ENCODE measurements at regions not wholly inside any gene's neighbourhood (a gene's known extent, or its start where the extent isn't known, plus 50 kb on each side); places are given as distances from the start of the nearest gene placed in this dataset.

DNA sequence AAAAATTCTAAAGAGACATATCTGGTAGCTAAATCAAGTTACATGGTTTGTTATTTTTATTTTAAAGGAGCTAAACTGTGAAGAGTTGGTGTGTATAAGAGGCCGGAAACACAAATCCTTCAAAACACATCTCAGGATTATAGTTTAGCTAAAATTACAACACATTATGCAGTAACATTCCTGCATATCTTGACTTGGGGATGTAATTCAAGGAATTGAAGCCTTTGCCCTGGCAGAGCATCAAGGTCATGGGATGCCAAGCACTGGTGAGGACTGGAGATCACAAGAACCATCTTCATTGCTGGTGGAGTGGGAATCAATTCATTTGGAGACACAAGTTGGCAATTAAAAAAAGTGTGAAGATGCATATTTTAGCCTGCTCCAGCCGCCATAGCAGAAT lies 86.8 kb upstream of the LSM6 start:
- H4K20me1 ChIP-seq (replicated peaks in 1 of 2; ENCODE audit: control insufficient read depth in 1 of 2, insufficient read depth in 2 of 2, low read length in 2 of 2) = no peaks in the 10 kb centered on the region
- FAIRE-seq (no peak), DNase-seq (ENCODE audit: low read depth in 1 of 2, low spot score in 2 of 2) (no peak)
- no peak overlapping the region for H4K8ac ChIP-seq (ENCODE audit: extremely low read depth, insufficient read depth, low read length)
- no peaks in the 10 kb centered on the region; the same call in 1 of the 2 replicates for H3K23me2 ChIP-seq (ENCODE audit: low read depth, low read length)
- no peak overlapping the region for H3K14ac ChIP-seq (ENCODE audit: insufficient read length)
- no peak overlapping the region for H4K91ac ChIP-seq (replicated peaks; ENCODE audit: insufficient read length, low read length)
- H3K27ac ChIP-seq (ENCODE audit: low read depth, low read length) = no peak overlapping the region
- H3K27me3 ChIP-seq (replicated peaks in 1 of 4; ENCODE audit: control insufficient read depth in 3 of 4, extremely low read depth in 1 of 4, insufficient read depth in 3 of 4, low read length in 3 of 4) = no peaks in the 10 kb centered on the region
- no peak overlapping the region for H2BK12ac ChIP-seq (ENCODE audit: low read depth, low read length)
- TF ChIP-seq CREB1 (IDR thresholded peaks at IDR 0.05) (no peak), POLR2AphosphoS5 (IDR thresholded peaks at IDR 0.05; ENCODE audit: low read depth, low read length) (no peak), CHD1 (IDR thresholded peaks at IDR 0.05; ENCODE audit: low read depth, low read length) (no peak), PHF8 (conservative IDR thresholded peaks at IDR 0.05; ENCODE audit: low read depth, low read length) (no peak), SP1 (IDR thresholded peaks at IDR 0.05; ENCODE audit: low read depth, low read length) (no peak), HDAC2 (IDR thresholded peaks at IDR 0.05; ENCODE audit: borderline replicate concordance in 1 of 2, low read depth in 2 of 2, low read length in 2 of 2) (no peak), JUND (IDR thresholded peaks at IDR 0.05; ENCODE audit: low read length) (no peak), ASH2L (IDR thresholded peaks at IDR 0.05; ENCODE audit: low read length) (no peak), NANOG (IDR thresholded peaks at IDR 0.05; ENCODE audit: insufficient read depth, low read depth, low read length, poor library complexity, severe bottlenecking) (no peak), USF2 (IDR thresholded peaks at IDR 0.05; ENCODE audit: low read length) (no peak), BCL11A (IDR thresholded peaks at IDR 0.05; ENCODE audit: low read depth in 2 of 2, low read length in 2 of 2) (no peak), SUZ12 (IDR thresholded peaks at IDR 0.05; ENCODE audit: low read length) (no peak), CTBP2 (IDR thresholded peaks at IDR 0.05; ENCODE audit: borderline replicate concordance, insufficient read depth, insufficient read length, low read length) (no peak), ATF3 (IDR thresholded peaks at IDR 0.05; ENCODE audit: insufficient read depth, low read depth, low read length) (no peak)
- CTCF ChIA-PET (ENCODE audit: partially characterized antibody) = interaction anchor here (0.7 kb wide), 1 partner anchor 11 kb away, joined by 3 read pairs; no protein-coding TSS in a partner anchor
- no peak overlapping the region for H3K9ac ChIP-seq (replicated peaks in 1 of 4; ENCODE audit: extremely low read depth in 1 of 4, low read depth in 3 of 4, low read length in 3 of 4)
- no peak overlapping the region for H3K18ac ChIP-seq (ENCODE audit: extremely low read depth, low read length)
- H2BK120ac ChIP-seq (replicated peaks; ENCODE audit: low read depth, low read length) = no peak overlapping the region
- WGBS, 2 experiments (ENCODE audit: extremely low coverage in 1 of 2, insufficient coverage in 1 of 2, insufficient read length in 1 of 2, insufficient replicate concordance in 2 of 2, low coverage in 1 of 2, low lambda C conversion rate in 2 of 2, missing lambda C conversion rate in 1 of 2) = 88% methylated on average over 2 of the region's 2 CpGs; no CpG with 5 or more reads in 1 of the 2 experiments
- H3K4me3 ChIP-seq (ENCODE audit: extremely low read depth in 1 of 4, insufficient read depth in 2 of 4, low read depth in 3 of 4, low read length in 4 of 4) = no peak overlapping the region
- no peak overlapping the region for H4K5ac ChIP-seq (ENCODE audit: insufficient read length, low read depth, low read length)
- H3K4ac ChIP-seq (replicated peaks; ENCODE audit: insufficient read length, low read depth, low read length) = no peak overlapping the region
- no peak overlapping the region for H2BK5ac ChIP-seq (ENCODE audit: low read depth, low read length)
- no peak overlapping the region for H3K23ac ChIP-seq (ENCODE audit: insufficient read length)
- H3K4me1 ChIP-seq (replicated peaks in 1 of 4; ENCODE audit: control insufficient read depth in 3 of 4, insufficient read depth in 4 of 4, low read length in 3 of 4) = no peaks in the 10 kb centered on the region
- H3K9me3 ChIP-seq (ENCODE audit: insufficient read depth in 2 of 2, low read depth in 1 of 2, low read length in 1 of 2) = no peaks in the 10 kb centered on the region
- no peak overlapping the region for H2AFZ ChIP-seq (ENCODE audit: low read length)
- no peak overlapping the region for H3K4me2 ChIP-seq (ENCODE audit: insufficient read depth in 1 of 2, low read depth in 2 of 2, low read length in 2 of 2)
- POLR2A ChIA-PET (ENCODE audit: partially characterized antibody) = no interaction called here
- H3K56ac ChIP-seq (replicated peaks; ENCODE audit: insufficient read length, low read depth, low read length) = no peak overlapping the region
- H3K79me1 ChIP-seq (ENCODE audit: low read depth, low read length) = no peaks in the 10 kb centered on the region
- no peaks in the 10 kb centered on the region for H3K79me2 ChIP-seq (ENCODE audit: control insufficient read depth in 1 of 2, insufficient read depth in 2 of 2, low read length in 2 of 2)
- no peak overlapping the region for H2BK15ac ChIP-seq (ENCODE audit: low read length)
- H3K36me3 ChIP-seq (ENCODE audit: control insufficient read depth in 2 of 4, insufficient read depth in 4 of 4, low read length in 3 of 4) = no peaks in the 10 kb centered on the region
- H2AK5ac ChIP-seq (ENCODE audit: low read depth, low read length) = no peak overlapping the region
- no peak overlapping the region for H2BK20ac ChIP-seq (ENCODE audit: low read length)

Measured in H1 (cell line).